Kidney (tissue), 13 donors: ENCODE measurements at regions not wholly inside any gene's neighbourhood (a gene's known extent, or its start where the extent isn't known, plus 50 kb on each side); places are given as distances from the start of the nearest gene placed in this dataset.

Experiments used
- DNase-seq, 5 donors: peaks; one replicate each; pipeline ENCODE4 v3.0.0-alpha.2; 2013 to 2020
- FAIRE-seq: peaks from 2 replicates; lab custom pipeline; 2012; peaks lifted over from hg19 to GRCh38; lab: Jason Lieb, UNC
- H3K27ac ChIP-seq, 2 donors: one replicate each; pipeline ENCODE4 v1.7.0; 2013; ENCODE audit warnings: low read depth in 2 of 2, low read length in 2 of 2, inconsistent platforms in 1 of 2
- H3K27me3 ChIP-seq: one replicate; pipeline ENCODE4 v1.7.1; 2013; ENCODE audit warnings: low read length, inconsistent platforms; ENCODE audit not compliant: control insufficient read depth, insufficient read depth
- H3K36me3 ChIP-seq, 3 donors: one replicate each; pipeline versions ENCODE4 v1.7.0 to v1.7.1; 2013; ENCODE audit warnings: low read length in 3 of 3, control low read depth in 1 of 3, inconsistent platforms in 1 of 3; ENCODE audit not compliant: insufficient read depth in 3 of 3, control insufficient read depth in 2 of 3
- H3K4me1 ChIP-seq, 3 donors: one replicate each; pipeline versions ENCODE4 v1.7.0 to v1.7.1; 2013; ENCODE audit warnings: low read length in 3 of 3, inconsistent platforms in 1 of 3, low read depth in 1 of 3; ENCODE audit not compliant: control insufficient read depth in 2 of 3, insufficient read depth in 2 of 3
- H3K4me3 ChIP-seq, 3 donors: one replicate each; pipeline versions ENCODE4 v1.7.0 to v1.8.1; 2013; ENCODE audit warnings: low read length in 3 of 3, control low read depth in 1 of 3, inconsistent platforms in 1 of 3
- H3K9ac ChIP-seq, 3 donors: one replicate each; pipeline versions ENCODE4 v1.7.0 to v1.7.1; 2013; ENCODE audit warnings: low read length in 3 of 3, control low read depth in 1 of 3, inconsistent platforms in 1 of 3
- H3K9me3 ChIP-seq, 3 donors: one replicate each; pipeline versions ENCODE4 v1.7.0 to v1.7.1; 2013; ENCODE audit warnings: low read length in 3 of 3, control low read depth in 1 of 3, inconsistent platforms in 1 of 3; ENCODE audit not compliant: control insufficient read depth in 2 of 3, insufficient read depth in 1 of 3
- intact Hi-C: fragments of 100-400 bp; cut with DNase I; formaldehyde crosslinking; loops from one replicate; pipeline ENCODE4 v1.11.1; 2022
- TF ChIP-seq, protein P1 (sequence below): IDR thresholded peaks from 3 replicates; pipeline ENCODE4 v1.5.1; 2012; ENCODE audit warnings: mild to moderate bottlenecking, moderate library complexity, borderline replicate concordance; ENCODE audit not compliant: insufficient read depth; ENCODE audit errors: extremely low read depth
- donor health status: control.
- donor health status: control.
- donor health status: control.
- donor health status: control.
- donor health status: control.
- donor health status: DM: yes; HTN: yes; CAD: no.
- donor health status: Normal renal cell carcinoma (clear cell type).

DNA sequence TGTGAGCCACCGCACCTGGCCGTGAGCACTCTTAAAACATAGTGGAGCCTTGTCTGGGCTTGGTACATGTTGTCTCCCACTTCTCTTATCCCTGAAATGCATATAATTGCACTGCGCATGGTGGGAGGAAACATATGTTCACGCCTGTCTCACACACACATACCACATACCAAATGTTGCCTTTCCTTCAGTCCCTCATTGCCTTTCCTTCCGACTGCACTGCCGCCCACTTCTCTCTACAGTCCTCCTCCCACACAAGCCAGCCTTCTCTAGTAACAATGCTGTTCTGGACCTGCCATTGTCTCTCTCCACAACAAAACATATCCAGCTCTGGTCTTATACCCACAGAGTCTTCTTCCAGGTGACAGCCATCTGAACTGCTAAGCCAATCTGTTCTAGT is 88.3 kb upstream of the PTHLH start:
- FAIRE-seq (no peak), DNase-seq (no peak)
- no peaks in the 10 kb centered on the region for H3K27me3 ChIP-seq
- TF ChIP-seq, protein P1, sequence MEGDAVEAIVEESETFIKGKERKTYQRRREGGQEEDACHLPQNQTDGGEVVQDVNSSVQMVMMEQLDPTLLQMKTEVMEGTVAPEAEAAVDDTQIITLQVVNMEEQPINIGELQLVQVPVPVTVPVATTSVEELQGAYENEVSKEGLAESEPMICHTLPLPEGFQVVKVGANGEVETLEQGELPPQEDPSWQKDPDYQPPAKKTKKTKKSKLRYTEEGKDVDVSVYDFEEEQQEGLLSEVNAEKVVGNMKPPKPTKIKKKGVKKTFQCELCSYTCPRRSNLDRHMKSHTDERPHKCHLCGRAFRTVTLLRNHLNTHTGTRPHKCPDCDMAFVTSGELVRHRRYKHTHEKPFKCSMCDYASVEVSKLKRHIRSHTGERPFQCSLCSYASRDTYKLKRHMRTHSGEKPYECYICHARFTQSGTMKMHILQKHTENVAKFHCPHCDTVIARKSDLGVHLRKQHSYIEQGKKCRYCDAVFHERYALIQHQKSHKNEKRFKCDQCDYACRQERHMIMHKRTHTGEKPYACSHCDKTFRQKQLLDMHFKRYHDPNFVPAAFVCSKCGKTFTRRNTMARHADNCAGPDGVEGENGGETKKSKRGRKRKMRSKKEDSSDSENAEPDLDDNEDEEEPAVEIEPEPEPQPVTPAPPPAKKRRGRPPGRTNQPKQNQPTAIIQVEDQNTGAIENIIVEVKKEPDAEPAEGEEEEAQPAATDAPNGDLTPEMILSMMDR: no peak
- intact Hi-C loops: no loop called here
- no peaks in the 10 kb centered on the region for H3K9me3 ChIP-seq
- no peak overlapping the region for H3K27ac ChIP-seq
- no peak overlapping the region for H3K9ac ChIP-seq
- H3K4me3 ChIP-seq: no peak overlapping the region
- no peaks in the 10 kb centered on the region for H3K36me3 ChIP-seq
- H3K4me1 ChIP-seq: no peaks in the 10 kb centered on the region

DNA sequence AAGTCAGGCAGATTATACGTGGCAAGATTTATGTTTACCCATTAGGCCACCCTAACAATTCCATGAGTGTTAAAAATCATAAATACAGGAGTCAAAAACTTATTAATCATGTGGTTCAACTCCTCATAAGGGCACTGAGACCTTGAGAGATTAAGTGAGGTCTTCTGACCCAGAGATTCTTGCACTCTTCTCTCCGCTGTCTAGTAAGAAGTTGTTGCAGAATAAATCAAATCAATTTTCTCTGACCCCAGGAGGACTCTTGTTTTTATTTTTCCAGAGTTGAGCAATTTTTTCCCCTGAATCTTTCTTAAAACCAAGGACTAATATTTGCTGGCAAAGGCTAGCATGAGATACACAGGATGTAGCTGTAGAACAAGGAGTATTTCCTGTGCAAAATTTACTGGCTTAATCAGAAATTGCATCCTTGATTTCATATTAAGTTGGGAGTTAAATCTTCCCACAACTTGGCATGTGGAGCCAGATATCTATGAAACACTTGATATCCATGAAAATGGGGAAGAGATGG is 90.9 kb upstream of the PTHLH start:
- Histone ChIP-seq H3K9ac (no peak overlapping the region), H3K9me3 (no peaks in the 10 kb centered on the region), H3K4me3 (no peak overlapping the region), H3K27ac (no peak overlapping the region), H3K4me1 (no peaks in the 10 kb centered on the region), H3K36me3 (no peaks in the 10 kb centered on the region), H3K27me3 (no peaks in the 10 kb centered on the region)
- TF ChIP-seq, protein P1: no peak
- FAIRE-seq (no peak), DNase-seq (no peak)
- intact Hi-C loops: no loop called here

DNA sequence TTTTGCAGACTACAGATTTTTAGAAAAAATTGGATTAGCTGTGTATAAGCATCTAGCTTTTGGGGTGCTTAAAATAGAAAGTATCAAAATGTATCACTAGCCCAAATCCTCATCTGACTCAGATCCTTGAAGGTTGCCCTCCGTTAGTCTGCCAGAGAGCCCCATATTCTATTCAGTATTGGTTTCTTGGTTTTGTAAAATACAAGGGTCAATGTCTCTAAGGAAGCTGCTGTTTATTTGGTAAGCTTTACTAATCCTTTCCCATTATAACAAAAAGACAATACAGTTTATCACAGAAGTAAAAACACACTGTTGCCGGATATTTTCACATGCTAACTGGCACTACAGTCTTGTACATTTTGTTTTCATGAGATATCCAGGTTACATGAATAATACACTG is 92.8 kb upstream of the PTHLH start:
- TF ChIP-seq, protein P1: no peak
- Histone ChIP-seq H3K36me3 (no peaks in the 10 kb centered on the region), H3K27ac (no peak overlapping the region), H3K9me3 (no peaks in the 10 kb centered on the region), H3K9ac (no peak overlapping the region), H3K27me3 (no peaks in the 10 kb centered on the region), H3K4me3 (no peak overlapping the region), H3K4me1 (no peaks in the 10 kb centered on the region)
- DNase-seq (no peak), FAIRE-seq (no peak)
- intact Hi-C loops: no loop called here

DNA sequence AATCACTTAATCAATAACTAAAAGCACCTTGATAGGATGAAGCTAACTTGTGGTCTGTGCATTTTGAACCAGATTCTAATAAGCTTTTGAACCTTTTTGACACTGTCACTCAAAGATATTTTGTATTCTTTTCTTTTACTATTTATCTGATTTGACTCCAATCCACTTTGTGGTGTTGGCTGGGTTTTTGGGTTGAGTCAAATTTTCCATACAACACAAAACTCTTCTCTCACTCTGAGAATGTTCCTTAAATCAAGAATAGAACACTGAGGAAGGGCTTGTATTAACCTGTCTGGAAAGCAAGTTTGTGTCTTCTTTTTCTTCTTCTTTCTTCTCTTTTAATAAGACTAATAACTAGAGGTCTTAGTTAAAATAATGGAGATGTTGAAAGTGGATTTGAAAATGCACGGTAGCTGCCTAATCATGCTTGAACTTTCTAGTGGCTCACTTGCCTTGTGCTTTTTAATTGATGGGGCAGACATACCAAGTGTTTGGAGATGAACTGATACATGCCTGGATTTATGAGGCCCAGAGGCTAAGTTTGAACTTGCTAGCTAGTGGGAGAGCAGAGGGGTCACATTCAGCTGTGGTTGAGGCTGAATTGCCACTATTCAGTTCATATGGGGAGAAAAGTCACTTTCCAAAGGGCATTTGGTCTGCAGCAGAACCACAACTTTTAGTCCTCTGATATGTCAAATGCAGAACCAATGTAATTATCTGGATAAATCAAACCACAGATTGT is 93.5 kb upstream of the PTHLH start:
- no peak for FAIRE-seq
- intact Hi-C loops: no loop called here

More for the DNA sequence above, 93.5 kb upstream of the PTHLH start:
- H3K4me3 ChIP-seq: no peak overlapping the region
- TF ChIP-seq, protein P1: no peak
- DNase-seq: no peak
- no peak overlapping the region for H3K27ac ChIP-seq
- H3K4me1 ChIP-seq: no peaks in the 10 kb centered on the region
- no peaks in the 10 kb centered on the region for H3K36me3 ChIP-seq
- H3K9ac ChIP-seq: no peak overlapping the region
- no peaks in the 10 kb centered on the region for H3K9me3 ChIP-seq
- H3K27me3 ChIP-seq: no peaks in the 10 kb centered on the region
